H9 (cell line): ENCODE measurements at regions not wholly inside any gene's neighbourhood (a gene's known extent, or its start where the extent isn't known, plus 50 kb on each side); places are given as distances from the start of the nearest gene placed in this dataset.

Experiments
- DNase-seq: peaks from one replicate; pipeline ENCODE4 v3.0.0-alpha.2; 2017
- H2AFZ ChIP-seq: one replicate; pipeline ENCODE4 v1.6.1; 2013; ENCODE audit warnings: mild to moderate bottlenecking, low read length, control low read depth, moderate library complexity
- H2AK5ac ChIP-seq: 2 replicates; pipeline ENCODE4 v1.6.1; 2013; ENCODE audit warnings: low read length, control low read depth, mixed read lengths; ENCODE audit not compliant: insufficient read length
- H2BK120ac ChIP-seq: one replicate; pipeline ENCODE4 v1.6.1; 2013; ENCODE audit warnings: low read depth, mild to moderate bottlenecking, low read length, control low read depth, inconsistent platforms; ENCODE audit not compliant: poor library complexity, severe bottlenecking
- H2BK12ac ChIP-seq: 2 replicates; pipeline ENCODE4 v1.6.1; 2013; ENCODE audit warnings: low read length, control low read depth, mixed read lengths, low read depth; ENCODE audit not compliant: insufficient read length
- H2BK15ac ChIP-seq: 2 replicates; pipeline ENCODE4 v1.6.1; 2013; ENCODE audit warnings: low read depth, low read length, control low read depth
- H2BK20ac ChIP-seq: one replicate; pipeline ENCODE4 v1.6.1; 2013; ENCODE audit warnings: low read depth, mild to moderate bottlenecking, low read length, control low read depth, inconsistent platforms; ENCODE audit not compliant: poor library complexity, severe bottlenecking
- H2BK5ac ChIP-seq: 2 replicates; pipeline ENCODE4 v1.6.1; 2013; ENCODE audit warnings: low read length, control low read depth, mixed read lengths; ENCODE audit not compliant: insufficient read length
- H3K14ac ChIP-seq: 2 replicates; pipeline ENCODE4 v1.6.1; 2013; ENCODE audit warnings: low read length, control low read depth; ENCODE audit not compliant: insufficient read depth
- H3K18ac ChIP-seq: 2 replicates; pipeline ENCODE4 v1.6.1; 2013; ENCODE audit warnings: low read depth, mild to moderate bottlenecking, mixed read lengths, low read length, control low read depth; ENCODE audit not compliant: insufficient read length
- H3K23ac ChIP-seq: 2 replicates; pipeline ENCODE4 v1.6.1; 2013; ENCODE audit warnings: low read length, control low read depth, mixed read lengths, low read depth; ENCODE audit not compliant: insufficient read length
- H3K23me2 ChIP-seq: 2 replicates; pipeline ENCODE4 v1.6.1; 2013; ENCODE audit warnings: low read depth, mild to moderate bottlenecking, mixed read lengths, low read length, control low read depth; ENCODE audit not compliant: insufficient read length, poor library complexity, severe bottlenecking
- H3K27ac ChIP-seq: 2 replicates; pipeline ENCODE4 v1.5.1; 2013; ENCODE audit warnings: low read length, control low read depth, mixed read lengths, low read depth; ENCODE audit not compliant: insufficient read length
- H3K27me3 ChIP-seq: 2 replicates; pipeline ENCODE4 v1.6.1; 2013; ENCODE audit warnings: low read length, control low read depth, inconsistent platforms; ENCODE audit not compliant: insufficient read depth
- H3K4ac ChIP-seq: 2 replicates; pipeline ENCODE4 v1.6.1; 2013; ENCODE audit warnings: low read depth, mild to moderate bottlenecking, control low read depth, inconsistent platforms, low read length, moderate library complexity
- H3K4me1 ChIP-seq: 2 replicates; pipeline ENCODE4 v1.6.1; 2013; ENCODE audit warnings: low read length, control low read depth, inconsistent platforms; ENCODE audit not compliant: insufficient read depth
- H3K4me2 ChIP-seq: 2 replicates; pipeline ENCODE4 v1.6.1; 2013; ENCODE audit warnings: low read length, control low read depth, mixed read lengths; ENCODE audit not compliant: insufficient read length, insufficient read depth
- H3K56ac ChIP-seq: 2 replicates; pipeline ENCODE4 v1.6.1; 2013; ENCODE audit warnings: low read depth, mild to moderate bottlenecking, mixed read lengths, low read length, control low read depth; ENCODE audit not compliant: insufficient read length
- H3K79me1 ChIP-seq: 2 replicates; pipeline ENCODE4 v1.6.1; 2013; ENCODE audit warnings: low read depth, mild to moderate bottlenecking, moderate library complexity, low read length, control low read depth, inconsistent platforms; ENCODE audit not compliant: insufficient read depth, poor library complexity, severe bottlenecking
- H3K79me2 ChIP-seq: 2 replicates; pipeline ENCODE4 v1.6.1; 2013; ENCODE audit warnings: low read length, control low read depth, inconsistent platforms; ENCODE audit not compliant: insufficient read depth
- H3K9ac ChIP-seq: 2 replicates; pipeline ENCODE4 v1.6.1; 2013; ENCODE audit warnings: low read length, control low read depth, mixed read lengths; ENCODE audit not compliant: insufficient read length; ENCODE audit errors: extremely low read depth
- H3K9me3 ChIP-seq: one replicate; pipeline ENCODE4 v1.6.1; 2013; ENCODE audit warnings: low read depth, low read length, inconsistent platforms; ENCODE audit not compliant: control insufficient read depth
- H3T11ph ChIP-seq: one replicate; pipeline ENCODE4 v1.6.1; 2013; ENCODE audit warnings: mild to moderate bottlenecking, low read length, control low read depth, inconsistent platforms
- H4K20me1 ChIP-seq: one replicate; pipeline ENCODE4 v1.6.1; 2013; ENCODE audit not compliant: control insufficient read depth, insufficient read length, insufficient read depth
- H4K5ac ChIP-seq: 2 replicates; pipeline ENCODE4 v1.6.1; 2013; ENCODE audit warnings: low read depth, mild to moderate bottlenecking, mixed read lengths, low read length, control low read depth; ENCODE audit not compliant: insufficient read length
- H4K8ac ChIP-seq: replicated peaks from 2 replicates; pipeline ENCODE4 v1.6.1; 2013; ENCODE audit warnings: low read length, control low read depth, mixed read lengths, low read depth; ENCODE audit not compliant: insufficient read length
- H4K91ac ChIP-seq: 2 replicates; pipeline ENCODE4 v1.6.1; 2013; ENCODE audit warnings: low read depth, mild to moderate bottlenecking, moderate library complexity, mixed read lengths, low read length, control low read depth; ENCODE audit not compliant: insufficient read length
- H3K27ac Mint-ChIP-seq, 3 experiments: 2 replicates in 2 of 3; 3 replicates in 1 of 3; pipeline ENCODE4 v1.8.0; 2020 to 2021; ENCODE audit warnings: mixed read lengths in 3 of 3, mild to moderate bottlenecking in 1 of 3, moderate library complexity in 1 of 3
- H3K27me3 Mint-ChIP-seq: 2 replicates; pipeline ENCODE4 v1.8.0; 2021; ENCODE audit warnings: low read depth, mild to moderate bottlenecking, moderate library complexity, mixed read lengths
- H3K36me3 Mint-ChIP-seq, 3 experiments: 2 replicates in 2 of 3; 3 replicates in 1 of 3; pipeline ENCODE4 v1.8.0; 2020 to 2021; ENCODE audit warnings: low read depth in 3 of 3, mixed read lengths in 3 of 3; ENCODE audit not compliant: insufficient read depth in 1 of 3
- H3K4me1 Mint-ChIP-seq, 2 experiments: 2 replicates each; pipeline ENCODE4 v1.8.0; 2020; ENCODE audit warnings: mixed read lengths in 2 of 2
- H3K4me3 Mint-ChIP-seq, 2 experiments: 2 replicates in 1 of 2; 3 replicates in 1 of 2; pipeline ENCODE4 v1.8.0; 2020 to 2021; ENCODE audit warnings: mild to moderate bottlenecking in 2 of 2, mixed read lengths in 2 of 2, moderate library complexity in 1 of 2
- H3K9me3 Mint-ChIP-seq, 2 experiments: 2 replicates in 1 of 2; 3 replicates in 1 of 2; pipeline ENCODE4 v1.8.0; 2020; ENCODE audit warnings: mild to moderate bottlenecking in 2 of 2, mixed read lengths in 2 of 2, moderate library complexity in 1 of 2
- CTCF ChIP-seq: fragments of 200-600 bp; sonication (generic); conservative IDR thresholded peaks from 3 replicates; pipeline ENCODE4 v1.8.0; 2021; ENCODE audit warnings: antibody characterized with exemption, mild to moderate bottlenecking
- WGBS: extraction: QIAGEN DNeasy Blood & Tissue Kit; methylation state at CpG from one replicate; pipeline ENCODE4 v1.1.7; 2013; ENCODE audit warnings: missing lambda C conversion rate, low lambda C conversion rate, mixed read lengths; ENCODE audit not compliant: insufficient read length; ENCODE audit errors: extremely low coverage; 5-methylcytosine and 5-hydroxymethylcytosine counted together

GRCh38 chr3:181250714-181251113, 261.2 kb upstream of the DNAJC19 start:
- Mint-ChIP-seq H3K9me3 (no peaks in the 10 kb centered on the region), H3K36me3 (no peaks in the 10 kb centered on the region), H3K27ac (no peak overlapping the region), H3K4me3 (no peak overlapping the region), H3K27me3 (no peaks in the 10 kb centered on the region), H3K4me1 (peaks cover 17 to 26% of the 10 kb centered on the region in 2 experiments)
- no peak overlapping the region for H4K91ac ChIP-seq
- no CpG with 5 or more reads among the region's 3 CpGs for WGBS
- no peaks in the 10 kb centered on the region for H3K79me2 ChIP-seq
- DNase-seq: no peak
- no peak overlapping the region for H2BK15ac ChIP-seq
- no peak overlapping the region for H4K5ac ChIP-seq
- no peak overlapping the region for H2BK5ac ChIP-seq
- H3K79me1 ChIP-seq: no peaks in the 10 kb centered on the region
- H3K27me3 ChIP-seq: no peaks in the 10 kb centered on the region
- H2BK20ac ChIP-seq: no peak overlapping the region
- TF ChIP-seq CTCF: no peak
- H3K23me2 ChIP-seq: no peaks in the 10 kb centered on the region
- H3K9me3 ChIP-seq: no peaks in the 10 kb centered on the region
- H4K20me1 ChIP-seq: no peaks in the 10 kb centered on the region
- no peak overlapping the region for H3T11ph ChIP-seq
- H4K8ac ChIP-seq: no peak overlapping the region
- H2AK5ac ChIP-seq: no peak overlapping the region
- no peak overlapping the region for H2BK120ac ChIP-seq
- no peak overlapping the region for H3K9ac ChIP-seq
- no peak overlapping the region for H3K23ac ChIP-seq
- H2AFZ ChIP-seq: no peak overlapping the region
- no peak overlapping the region for H2BK12ac ChIP-seq
- H3K4me1 ChIP-seq: no peaks in the 10 kb centered on the region; the same call in 1 of the 2 replicates
- H3K4ac ChIP-seq: no peak overlapping the region
- no peak overlapping the region; the same call in 1 of the 2 replicates for H3K14ac ChIP-seq
- no peak overlapping the region for H3K4me2 ChIP-seq
- no peak overlapping the region for H3K56ac ChIP-seq
- no peak overlapping the region for H3K27ac ChIP-seq
- H3K18ac ChIP-seq: no peak overlapping the region
